ENCODE measurements at regions not wholly inside any gene's neighbourhood (a gene's known extent, or its start where the extent isn't known, plus 50 kb on each side); places are given as distances from the start of the nearest gene placed in this dataset.
A peak's percentile ranks its signal among the peaks of the same experiment; 100 is the strongest.
"Not testable (repeated sequence)": the region's sequence is repeated elsewhere in the genome, so short reads cannot be mapped to it uniquely, and the experiment has no call there.

DNA sequence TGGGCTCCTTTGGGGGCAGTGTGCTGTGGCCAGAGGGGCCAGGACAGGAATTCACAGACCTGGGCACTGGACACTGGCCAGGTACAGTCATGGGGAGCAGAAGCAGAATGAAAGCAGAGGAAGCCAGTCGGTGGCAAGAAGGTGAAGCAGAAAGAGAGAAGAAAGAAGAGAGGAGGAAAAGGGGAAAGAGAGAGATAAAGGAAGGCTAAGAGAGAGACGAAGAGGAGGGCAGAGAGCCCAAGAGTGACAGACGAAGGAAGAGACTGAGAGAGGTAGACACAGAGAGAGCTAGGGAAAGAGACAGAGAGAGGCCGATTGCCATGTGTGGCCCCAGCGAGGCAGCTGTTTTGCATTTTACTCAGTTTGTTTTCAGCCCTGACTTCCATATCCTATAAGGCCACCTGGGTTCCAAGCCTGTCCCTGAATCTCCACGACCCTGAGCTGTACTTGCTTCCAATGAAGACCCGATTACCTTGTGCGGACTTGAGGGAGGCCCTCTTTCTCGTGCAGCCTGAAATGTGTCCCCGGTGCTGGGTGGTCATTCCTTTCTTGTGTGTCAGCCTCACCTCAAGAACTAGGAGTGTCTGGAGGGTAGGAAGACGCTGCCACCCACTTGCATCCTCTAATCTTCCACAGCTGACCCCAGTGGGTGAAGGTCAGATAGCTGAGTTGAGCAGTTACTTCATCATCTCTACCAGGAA, 73.9 kb downstream of the LSM3 start:
- DNase-seq (ENCODE audit: low spot score), result no peak

DNA sequence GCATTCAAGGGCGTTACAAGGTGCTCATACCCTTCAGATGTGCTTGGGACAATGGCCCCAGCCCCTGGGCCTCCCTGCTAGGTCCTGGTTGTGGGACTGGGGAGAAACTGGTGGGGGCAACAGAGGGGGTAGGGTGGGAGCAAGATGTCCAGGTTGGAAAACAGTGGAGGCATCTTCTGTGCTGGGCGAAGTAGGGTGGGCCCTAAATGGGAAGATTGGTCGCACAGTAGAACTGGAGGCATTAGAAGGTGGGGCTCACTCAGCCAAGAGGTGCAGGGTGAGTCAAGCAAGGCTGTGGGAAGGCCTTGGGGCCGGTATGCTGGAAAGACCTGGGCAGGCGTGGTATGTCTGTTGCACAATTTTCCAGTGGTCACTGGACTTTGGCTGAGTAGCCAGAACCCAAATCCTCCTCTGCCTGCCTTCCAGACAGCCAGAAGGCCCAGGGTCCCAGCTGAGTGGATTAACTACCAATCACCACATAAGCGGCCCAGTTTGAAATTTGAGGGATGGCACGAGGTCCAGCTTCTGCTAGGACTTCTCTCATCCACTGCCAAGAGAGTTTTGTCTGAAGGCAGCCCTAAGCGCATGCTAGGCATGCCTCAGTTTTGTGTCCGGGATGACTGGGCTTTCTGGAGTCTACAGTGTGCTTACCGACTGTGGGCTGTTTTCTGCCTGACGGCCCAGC, 74.5 kb downstream of the LSM3 start:
- no peak for DNase-seq (ENCODE audit: low spot score)

DNA sequence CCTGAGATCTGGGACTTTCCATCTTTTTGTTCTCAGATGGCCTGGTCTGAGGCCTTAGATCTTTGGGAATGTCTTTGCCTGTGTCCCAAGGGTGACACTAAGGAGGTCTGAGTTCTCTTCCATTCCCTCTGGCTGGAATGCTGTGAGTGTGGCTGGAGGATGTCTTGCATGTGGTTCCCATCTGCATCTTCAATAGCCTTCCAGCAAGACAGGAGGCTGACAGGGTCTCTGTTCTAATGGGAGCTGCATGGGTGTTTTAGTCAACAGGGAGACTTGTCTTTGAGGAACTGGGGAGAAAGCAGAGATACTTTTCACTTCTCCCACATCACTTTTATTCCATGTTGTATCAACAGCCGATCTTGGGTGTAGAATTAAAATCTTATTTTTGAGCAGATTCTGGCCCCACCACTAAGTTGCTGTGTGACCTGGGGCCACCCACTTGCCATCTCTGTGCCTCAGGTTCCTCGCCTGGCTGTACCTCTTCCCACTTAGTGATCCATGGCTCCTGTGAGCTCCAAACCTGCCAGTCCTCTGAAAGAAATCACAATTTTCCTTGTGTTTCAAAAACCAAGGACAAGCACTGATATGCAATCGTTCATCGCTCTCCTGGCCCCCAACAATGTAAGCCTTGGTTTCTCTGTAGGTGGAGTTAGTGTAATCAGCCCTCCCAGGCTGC, 75.2 kb downstream of the LSM3 start:
- no peak for DNase-seq (ENCODE audit: low spot score)

DNA sequence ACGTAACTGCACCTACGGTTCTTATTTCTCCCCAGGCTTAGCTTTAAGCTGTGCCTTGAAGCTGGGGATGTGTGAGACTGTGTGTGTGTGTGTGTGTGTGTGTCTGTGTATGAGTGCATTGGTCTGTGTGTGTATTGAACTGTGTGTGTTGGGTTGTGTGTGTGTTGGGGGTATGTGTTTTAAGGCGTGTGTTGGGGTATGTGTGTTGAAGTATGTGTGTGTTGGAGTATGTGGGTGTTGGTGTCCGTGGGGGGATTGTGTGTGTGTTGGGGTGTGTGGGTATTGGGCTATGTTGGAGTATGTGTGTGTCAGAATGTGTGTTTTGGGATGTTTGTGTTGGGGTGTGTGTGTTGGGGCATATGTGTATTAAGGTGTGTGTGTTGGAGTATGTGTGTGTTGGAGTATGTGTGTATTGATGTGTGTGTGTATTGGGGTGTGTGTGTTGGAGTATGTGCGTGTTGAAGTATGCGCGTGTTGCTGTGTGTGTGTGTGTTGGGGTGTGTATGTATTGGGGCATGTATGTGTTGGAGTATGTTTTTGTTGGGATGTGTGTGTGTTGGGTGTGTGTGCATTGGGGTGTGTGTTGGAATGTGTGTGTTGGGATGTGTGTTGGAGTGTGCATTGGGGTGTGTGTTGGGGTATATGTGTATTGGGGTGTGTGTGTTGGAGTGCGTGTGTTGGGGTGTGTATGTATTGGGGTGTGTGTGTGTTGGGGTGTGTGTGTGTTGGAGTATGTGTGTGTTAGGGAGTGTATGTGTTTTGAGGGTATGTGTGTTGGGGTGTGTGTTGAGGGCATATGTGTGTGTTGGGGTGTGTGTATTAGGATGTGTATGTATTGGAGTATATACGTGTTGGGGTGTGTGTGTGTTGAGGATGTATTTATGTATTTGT, 76.4 kb downstream of the LSM3 start:
- no peak for DNase-seq (ENCODE audit: low spot score)

DNA sequence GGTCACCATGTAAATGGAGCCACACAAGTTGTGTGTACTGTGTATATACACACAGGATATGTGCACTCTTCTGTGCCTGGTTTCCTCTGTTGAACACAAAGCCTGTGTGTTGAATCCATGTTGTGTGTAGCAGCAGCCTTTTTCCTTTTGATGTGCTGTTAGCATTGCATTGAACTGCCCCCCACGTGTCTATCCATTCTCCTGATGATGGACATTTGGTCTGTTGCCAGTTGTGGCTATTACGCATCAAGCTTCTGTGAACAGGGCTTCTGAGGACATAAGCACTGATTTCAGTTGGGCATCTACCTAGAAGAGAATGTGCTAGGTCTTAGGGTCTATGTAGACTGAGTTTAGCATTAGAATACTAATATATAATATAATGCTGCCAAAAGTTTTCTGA, 77.4 kb downstream of the LSM3 start:
- DNase-seq (ENCODE audit: low spot score), result no peak

DNA sequence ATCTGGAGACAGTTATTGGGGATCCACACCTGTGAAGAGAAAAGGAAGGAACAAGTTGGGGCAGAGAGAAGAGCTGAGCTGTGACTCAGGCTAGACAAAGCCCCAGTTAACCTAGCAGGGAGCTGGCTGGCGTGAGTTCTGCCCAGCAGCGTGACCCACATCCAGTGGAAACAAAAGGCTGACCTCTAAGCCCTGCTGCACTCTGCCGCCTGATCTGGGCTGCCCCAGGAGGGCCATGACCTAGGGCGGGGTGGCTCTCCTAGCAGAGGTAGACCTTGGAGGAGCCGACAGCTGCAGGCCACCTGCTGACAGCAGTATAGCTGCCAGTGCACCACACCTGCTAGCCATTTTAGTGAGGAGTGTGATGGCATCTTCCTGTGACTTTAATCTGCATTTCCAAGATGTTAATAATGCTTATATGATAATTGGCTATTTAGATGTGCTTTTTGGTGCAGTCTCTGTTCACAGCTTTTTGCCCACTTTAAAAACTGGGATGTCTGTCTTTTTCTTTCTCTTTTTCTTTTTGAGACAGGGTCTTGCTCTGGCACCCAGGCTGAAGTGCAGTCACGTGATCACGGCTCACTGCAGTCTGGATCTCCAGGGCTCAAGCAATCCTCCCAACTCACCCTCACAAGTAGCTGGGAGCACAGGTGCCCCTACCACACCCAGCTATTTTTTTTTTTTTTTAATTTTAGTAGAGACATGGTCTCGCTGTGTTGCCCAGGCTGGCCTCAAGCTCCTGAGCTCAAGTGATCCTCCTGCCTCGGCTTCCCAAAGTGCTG, 78.1 kb downstream of the LSM3 start:
- peak; percentile 34 for DNase-seq (ENCODE audit: low spot score)

DNA sequence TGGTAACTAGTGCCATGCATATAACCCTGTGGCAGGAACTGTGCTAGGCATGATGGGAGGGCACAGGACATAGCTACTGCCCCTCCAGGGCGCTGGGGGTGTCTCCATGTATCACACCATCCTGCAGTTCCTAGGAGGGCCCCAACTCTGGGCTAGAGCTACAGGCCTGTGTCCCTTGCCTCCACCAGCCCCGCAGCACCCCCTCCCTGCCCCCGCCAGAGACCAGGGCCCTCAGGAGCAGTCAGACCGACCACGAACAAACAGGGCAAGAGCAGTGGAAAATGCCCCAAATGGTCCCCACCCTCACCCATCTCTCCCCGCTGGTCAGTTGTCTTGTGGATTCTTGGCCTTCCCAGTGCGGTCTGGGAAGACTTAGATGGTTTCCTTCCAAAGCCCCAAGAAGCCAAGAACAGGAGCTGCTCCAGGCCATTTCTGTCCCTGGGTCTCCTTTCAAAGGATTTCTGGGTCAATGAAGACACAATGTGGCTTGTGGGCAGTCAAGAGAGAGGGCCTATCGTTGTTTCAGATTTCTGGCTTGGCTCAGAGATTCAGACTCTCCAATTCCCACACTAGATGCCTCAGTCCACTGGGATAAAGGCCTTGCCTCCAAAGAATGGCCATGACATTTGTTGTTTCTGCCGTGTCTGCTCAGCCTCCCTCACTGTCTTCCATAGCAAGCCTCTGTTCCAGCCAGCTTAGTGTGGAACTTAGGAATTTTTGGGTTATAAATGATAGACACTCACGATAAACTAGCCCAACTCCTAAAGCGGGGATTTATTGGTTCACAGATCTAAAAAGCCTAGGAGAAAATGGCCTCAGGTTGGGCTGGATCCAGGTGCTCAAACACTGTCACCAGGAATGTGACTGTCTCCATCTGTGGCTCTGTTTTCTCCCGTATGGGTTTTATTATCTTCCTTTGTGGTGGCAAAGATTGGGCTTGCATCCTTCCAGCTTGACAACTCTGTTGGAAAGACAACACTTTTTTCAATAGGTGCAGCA, 80.6 kb downstream of the LSM3 start:
- DNase-seq (ENCODE audit: low spot score), result no peak

DNA sequence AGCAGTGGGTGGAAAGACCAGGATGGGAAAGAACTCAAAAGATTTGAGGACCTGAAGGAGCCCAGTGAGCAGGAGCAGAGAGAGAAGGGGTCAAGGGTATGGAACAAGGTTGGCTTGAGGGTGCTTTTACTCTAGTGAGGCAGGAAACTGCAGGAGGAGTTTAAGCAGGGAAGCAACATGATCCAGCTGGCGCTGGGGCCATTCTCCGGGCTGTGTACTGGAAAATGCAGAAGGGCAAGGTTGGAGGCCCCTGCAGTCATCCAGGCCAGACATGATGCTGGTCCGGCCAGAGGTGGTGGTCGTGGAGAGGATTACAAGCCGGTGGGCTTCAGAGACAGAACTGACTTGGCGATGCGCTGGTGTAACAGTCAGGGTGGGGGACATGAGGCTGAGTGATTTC, 81.8 kb downstream of the LSM3 start:
- DNase-seq (ENCODE audit: low spot score), result no peak

DNA sequence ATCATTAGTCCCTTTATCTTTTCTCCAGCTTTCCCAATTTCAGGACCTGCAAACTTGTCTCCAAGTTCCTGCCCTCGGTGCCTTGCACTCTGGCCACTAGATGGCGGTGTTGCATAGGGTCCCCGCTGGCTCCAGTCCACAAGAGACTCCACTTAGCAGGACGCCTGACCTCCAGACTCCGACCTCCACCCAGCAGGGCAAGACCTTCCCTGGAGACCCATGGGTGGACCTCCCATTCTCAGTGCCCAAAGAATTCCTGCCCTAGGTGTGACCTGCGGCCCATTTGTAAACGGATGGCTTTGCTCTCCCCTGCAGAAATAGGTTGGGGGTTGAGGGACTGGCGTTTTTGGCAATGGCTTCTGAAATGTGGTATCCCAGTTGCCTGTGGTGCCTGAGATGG, 82.6 kb downstream of the LSM3 start:
- DNase-seq (ENCODE audit: low spot score), result peak; percentile 76

DNA sequence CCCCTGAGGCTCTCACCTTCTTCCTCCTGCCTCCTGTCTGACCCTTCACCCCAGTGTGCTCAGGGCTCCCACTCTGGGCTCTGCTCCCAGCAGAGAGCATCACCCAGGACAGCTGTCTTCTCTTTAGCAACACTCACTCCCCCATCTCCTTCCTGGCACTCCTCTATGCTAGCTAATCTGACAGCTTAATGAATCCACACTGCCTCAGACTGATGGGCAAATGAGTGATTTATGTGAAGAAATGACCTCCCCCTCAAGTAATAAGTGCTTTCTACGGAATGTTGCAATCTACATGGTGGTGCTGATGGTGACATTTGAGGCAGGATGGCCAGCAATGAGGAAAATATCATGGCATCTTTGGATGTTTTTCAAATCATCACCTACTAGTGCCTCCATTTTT, 83.6 kb downstream of the LSM3 start:
- no peak for DNase-seq (ENCODE audit: low spot score)

DNA sequence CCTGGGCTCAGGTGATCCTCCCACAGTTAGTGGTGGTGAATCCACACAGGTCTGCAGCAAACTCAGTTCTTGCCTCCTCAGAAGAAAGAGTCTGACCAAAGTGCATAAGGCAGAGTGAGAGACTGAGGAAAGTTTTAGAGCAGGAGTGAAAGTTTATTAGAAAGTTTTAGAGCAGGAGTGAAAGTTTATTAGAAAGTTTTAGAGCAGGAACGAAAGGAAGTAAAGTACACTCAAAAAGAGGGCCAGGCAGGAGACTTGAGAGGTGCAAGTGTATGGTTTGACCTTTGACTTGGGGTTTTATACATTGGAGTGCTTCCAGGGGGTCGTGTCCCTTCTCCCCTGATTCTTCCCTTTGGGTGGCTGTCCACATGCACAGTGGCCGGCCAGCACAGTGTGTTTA, 84.2 kb downstream of the LSM3 start:
- DNase-seq (ENCODE audit: low spot score), result no peak

DNA sequence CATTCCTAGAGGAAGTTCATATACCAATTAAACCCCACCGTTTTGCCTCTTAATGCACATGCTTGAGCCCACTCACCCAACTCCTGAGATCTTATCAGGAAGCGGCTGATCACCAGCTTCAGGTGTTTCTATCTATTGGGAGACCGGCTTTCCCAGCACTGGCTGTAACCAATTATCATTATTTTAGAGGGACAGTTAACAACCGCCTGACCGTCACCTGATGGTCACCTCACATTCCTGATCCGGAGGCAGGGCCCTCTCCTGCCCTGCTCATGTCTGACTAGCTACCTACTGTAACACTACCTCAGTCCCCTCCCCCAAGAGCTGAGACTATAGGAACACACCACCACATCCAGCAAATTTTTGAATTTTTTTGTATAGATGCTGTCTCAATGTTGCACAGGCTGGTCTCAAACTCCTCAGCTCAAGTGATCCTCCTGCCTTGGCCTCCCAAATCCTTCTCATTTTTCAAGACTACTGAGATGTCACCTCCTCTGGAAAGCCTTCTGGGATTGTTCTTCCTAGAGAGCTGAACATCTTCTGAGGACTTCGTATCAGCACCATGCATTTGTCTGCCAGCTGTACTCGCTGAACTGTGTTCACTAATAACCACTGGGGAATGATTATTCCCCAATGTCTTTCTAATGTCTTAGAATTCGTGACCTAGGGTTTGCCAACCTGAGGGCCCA, 84.8 kb downstream of the LSM3 start:
- no peak for DNase-seq (ENCODE audit: low spot score)

DNA sequence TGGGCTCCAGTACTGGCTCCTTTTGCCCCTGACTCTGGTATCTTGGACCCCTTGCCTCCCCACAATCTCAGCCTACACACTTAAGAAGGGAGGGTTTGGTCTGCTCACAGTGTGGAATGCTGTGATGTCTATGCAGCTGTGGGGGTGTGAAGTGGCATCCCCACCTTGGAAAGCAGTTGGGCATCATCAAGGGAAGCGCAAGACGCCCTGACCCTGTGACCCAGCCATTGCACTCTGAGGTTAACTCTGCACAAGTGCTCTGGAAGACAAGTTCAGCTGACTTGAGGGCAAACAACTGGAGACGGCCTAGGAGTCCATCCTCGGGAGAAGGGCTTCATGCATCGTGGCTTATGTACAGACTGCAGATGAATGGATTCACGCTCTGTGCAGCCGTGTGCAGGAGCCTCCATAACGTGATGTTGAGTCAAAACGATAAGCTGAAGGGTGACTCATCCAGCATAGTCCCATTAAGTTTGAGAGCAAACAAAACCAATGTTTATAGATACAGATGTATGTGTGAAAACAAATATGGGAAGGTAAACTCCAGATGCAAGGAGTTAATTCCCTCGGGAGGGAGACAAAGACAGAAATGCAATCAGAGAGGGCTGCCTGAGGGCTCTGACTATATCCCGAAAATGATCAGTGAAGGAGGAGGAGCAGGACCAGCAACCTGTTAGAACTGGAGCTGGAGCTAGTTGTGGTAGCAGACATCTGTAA, 86.8 kb downstream of the LSM3 start:
- DNase-seq (ENCODE audit: low spot score), result peak; percentile 66

DNA sequence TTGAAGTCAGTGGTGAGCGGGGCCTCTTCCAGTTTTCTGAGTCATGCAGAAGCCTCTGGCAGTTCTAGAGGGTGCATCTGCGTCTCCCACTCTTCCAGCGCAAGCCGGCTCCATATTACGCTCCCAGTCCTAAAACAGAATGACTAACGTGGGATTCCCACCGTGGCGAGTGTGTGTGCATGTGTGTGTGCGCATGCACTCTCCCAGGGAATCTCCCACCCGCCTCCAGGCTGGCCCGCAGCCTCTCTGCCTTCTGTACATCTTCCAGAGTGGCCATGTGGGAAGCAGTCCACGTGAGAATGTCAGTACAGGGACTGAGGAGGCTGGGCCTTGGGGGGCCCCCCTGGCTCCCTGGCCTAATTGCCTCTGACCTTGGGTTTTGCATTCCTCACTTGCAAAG, 87.7 kb downstream of the LSM3 start:
- DNase-seq (ENCODE audit: low spot score), result no peak

DNA sequence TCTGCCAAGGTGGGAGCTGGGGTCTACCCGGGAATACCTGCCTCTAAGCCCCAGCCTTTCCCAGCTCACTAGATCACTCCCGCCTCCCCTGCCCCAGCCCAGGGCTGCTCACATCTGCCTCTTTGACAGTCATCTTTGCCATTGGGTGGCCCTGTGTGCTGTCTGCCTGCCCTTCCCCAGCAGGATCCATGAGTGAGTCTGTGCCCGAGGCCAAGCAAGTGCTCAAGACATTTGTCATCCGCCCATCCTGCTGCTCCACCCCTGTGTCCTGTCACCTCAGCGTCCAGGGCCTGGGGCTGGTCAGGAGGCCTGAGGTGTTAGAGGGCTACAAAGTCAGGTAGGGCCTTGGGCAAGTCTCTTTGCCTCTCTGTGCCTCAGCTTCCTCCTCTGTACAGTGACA, 89.4 kb downstream of the LSM3 start:
- peak; percentile 37 for DNase-seq (ENCODE audit: low spot score)

DNA sequence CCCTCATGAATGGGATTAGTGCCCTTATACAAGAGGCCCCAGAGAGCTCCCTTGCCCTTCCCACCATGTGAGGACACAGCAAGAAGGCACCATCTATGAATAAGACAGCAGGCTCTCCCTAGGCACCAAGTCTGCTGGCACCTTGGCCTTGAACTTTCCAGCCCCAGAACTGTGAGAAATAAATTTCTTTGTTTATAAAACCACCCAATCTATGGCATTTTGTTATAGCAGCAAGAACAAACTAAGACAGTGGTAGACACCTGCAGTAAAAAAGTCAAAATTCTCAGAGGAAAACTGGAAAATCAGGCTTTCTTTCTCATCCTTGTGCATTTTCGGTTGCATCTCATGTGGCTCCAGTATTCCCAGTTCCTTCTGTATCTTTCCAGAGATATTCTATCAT, 90.3 kb downstream of the LSM3 start:
- DNase-seq (ENCODE audit: low spot score), result no peak

DNA sequence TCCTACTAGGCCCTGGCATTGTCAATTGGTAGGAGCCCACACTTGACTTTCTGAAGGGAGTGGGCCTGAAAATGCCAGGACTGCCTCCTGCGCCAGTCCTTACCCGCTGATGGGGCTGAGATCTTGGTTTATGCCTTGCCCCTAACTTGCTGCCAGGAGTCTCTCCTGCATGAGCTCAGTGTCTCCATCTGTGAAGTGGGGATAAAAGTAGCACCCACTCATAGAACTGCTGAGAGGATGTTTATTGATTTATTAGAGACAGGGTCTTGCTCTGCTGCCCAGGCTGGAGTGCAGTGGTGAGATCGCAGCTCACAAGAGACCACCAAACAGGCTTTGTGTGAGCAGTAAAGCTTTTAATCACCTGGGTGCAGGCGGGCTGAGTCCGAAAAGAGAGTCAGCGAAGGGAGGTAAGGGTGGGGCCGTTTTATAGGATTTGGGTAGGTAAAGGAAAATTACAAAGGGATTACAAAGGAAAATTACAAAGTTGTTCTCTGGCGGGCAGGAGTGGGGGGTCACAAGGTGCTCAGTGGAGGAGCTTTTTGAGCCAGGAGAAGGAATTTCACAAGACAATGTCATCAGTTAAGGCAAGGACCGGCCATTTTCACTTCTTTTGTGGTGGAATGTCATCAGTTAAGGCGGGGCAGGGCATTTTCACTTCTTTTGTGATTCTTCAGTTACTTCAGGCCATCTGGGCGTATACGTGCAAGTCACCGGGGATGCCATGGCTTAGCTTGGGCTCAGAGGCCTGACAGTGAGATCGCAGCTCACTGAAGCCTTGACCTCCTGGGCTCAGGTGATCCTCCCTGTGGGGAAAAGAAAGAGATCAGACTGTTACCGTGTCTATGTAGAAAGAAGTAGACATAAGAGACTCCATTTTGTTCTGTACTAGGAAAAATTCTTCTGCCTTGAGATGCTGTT, 93.7 kb downstream of the LSM3 start:
- not testable (repeated sequence) for DNase-seq (ENCODE audit: low spot score)

All from HT-29 (cell line).